GM19351 (cell line): ENCODE measurements at regions not wholly inside any gene's neighbourhood (a gene's known extent, or its start where the extent isn't known, plus 50 kb on each side); places are given as distances from the start of the nearest gene placed in this dataset.
"Not testable (repeated sequence)": the region's sequence is repeated elsewhere in the genome, so short reads cannot be mapped to it uniquely, and the experiment has no call there.

ENCODE experiments used
- ATAC-seq: cut with Tn5 transposase; IDR thresholded peaks from one replicate; pipeline ENCODE4 v1.9.1; 2021; ENCODE audit warnings: mild to moderate bottlenecking, moderate library complexity; ENCODE audit not compliant: unreplicated experiment

DNA sequence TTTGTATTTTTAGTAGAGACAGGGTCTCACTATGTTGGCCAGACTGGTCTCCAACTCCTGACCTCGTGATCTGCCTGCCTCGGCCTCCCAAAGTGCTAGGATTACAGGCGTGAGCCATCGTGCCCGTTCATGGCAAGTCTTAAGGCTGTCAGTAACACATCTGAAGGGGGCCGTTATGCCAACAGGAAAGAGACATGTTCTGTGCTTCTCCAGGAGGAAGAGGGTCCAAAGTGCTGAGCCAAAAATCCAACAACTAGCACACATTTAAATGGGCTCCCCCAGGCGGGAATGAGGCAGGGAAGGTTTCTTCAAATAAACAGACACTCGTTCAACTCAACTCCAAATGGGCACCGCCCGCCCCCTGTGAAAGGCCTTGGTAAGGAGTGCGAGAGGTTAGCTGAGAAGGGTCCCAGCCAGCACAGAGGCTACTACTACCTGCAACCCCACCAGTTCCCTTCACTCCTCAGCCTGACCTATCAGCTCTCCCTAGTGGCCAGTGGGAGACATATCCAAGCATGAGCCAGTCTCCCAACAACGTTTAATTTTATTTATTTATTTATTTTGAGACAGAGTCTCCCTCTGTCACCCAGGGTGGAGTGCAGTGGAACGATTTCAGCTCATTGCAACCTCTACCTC lies 84.1 kb upstream of the DMRT1 start:
- ATAC-seq: no peak

DNA sequence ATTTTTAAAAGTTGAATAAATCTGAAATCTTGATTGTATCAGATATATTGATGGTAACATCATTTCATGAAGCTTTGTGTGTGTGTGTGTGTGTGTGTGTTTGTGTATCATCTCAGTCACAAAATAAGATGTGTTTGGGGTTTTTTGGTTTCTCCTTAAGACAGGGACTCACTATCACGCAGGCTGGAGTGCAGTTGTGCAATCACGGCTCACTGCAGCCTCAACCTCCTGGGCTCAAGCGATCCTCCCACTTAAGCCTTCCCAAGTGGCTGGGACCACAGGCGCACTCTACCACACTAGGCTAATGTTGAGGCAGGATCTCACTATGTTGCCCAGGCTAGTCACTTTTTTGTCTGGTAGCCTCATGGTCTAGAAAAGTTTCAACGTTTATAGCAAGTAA lies 83.4 kb upstream of the DMRT1 start:
- no peak for ATAC-seq

- ATAC-seq: no peak
Measured at GRCh38 chr9:759541-759940, 82.0 kb upstream of the DMRT1 start.

DNA sequence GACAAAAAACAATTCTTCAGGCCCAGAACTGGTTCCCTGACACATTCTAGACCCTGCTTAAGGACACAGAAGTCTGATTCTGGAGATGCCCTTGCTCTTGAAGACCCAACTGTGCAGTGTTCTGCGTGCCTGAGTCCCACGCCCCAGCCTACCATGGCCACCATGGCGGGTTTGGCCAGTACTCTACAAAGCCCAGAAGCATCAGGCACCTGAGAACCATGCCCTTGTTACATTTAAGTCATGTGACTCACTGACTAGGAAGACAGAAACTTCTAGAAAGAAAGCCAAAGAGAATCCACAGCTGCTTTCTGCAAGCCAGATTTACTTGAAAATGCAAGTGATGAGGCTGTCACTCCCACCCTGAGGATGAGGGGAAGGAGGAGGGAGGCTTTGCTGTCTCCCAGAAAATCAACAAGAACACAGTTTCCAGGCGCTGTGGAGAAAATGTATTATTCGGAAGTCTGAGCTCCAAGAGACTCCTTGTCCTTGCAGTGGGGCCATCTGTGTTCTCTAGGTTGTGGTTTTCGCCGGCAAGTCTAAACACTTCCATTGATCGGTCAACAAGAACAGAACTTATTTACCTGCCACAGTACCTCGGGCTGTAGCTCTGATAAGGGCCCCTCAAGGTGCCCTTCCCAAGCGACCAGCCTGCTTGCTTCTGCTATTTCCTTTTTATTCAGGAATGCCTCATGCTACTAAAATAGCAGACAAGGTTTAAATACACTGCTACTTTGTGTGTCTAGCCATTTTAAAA lies 81.3 kb upstream of the DMRT1 start:
- ATAC-seq: no peak

DNA sequence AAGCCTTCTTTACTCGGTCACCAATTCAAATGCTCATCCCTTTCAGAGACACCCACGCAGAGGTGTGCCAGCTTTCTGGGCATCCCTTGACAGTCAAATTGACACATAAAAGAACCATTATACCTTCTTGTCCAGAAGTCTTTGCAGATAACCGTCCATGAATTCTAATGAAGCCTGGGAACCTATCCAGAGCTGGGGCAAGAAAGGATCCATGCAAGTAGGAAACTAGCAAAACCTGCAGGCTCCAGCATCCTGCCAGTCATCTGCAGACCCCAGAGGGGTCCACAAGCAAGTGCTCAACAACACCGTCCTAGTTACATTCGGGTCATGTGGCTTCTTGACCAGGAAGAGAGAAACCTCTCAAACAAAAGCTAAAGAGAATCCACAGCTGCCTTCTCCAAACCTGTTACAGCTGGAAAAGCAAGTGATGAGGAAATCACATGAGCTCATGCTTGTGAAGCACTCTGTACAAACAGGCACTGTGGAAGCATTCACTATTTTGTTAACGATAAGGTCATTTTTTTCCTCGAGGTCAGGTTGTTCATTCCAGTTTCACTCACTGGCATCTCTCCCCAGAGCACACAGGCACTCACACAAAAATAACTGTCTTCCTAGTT lies 80.2 kb upstream of the DMRT1 start:
- no peak for ATAC-seq

DNA sequence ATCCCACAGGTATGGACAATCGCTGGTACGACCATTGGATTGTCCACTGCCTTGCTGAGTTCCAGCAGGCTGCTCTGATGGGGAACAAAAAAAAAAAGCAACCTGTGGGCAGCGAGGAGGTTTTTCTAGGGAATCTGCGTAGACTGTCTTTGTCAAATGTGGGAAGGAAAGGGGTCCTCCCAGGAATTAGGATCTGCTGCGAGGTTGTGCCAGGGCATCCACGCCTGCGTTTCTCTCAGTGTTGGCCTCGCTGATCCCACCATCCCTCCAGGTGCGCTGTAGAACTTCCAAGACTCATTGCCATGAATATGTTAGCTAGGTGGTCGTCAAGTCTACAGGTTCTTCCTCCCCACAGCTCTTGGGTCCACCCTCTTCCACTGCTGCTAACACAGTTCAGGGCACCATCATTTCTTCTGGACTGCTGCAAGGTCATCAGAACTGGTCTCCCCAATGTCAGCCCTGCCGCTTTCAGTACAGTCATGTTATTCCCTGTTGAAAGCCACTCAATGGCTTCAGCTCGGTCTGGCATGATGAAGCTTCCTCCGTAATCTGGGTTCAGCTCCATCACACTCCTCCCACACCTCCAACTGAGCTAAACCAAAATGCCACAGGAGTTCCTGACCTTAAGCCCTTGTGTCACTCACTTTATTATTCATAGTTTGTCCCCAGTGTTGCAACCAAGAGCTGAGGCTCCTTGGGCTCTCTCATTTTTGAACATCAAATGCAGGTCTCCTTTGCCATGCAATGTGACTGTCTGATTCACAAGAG lies 79.5 kb upstream of the DMRT1 start:
- no peak for ATAC-seq

DNA sequence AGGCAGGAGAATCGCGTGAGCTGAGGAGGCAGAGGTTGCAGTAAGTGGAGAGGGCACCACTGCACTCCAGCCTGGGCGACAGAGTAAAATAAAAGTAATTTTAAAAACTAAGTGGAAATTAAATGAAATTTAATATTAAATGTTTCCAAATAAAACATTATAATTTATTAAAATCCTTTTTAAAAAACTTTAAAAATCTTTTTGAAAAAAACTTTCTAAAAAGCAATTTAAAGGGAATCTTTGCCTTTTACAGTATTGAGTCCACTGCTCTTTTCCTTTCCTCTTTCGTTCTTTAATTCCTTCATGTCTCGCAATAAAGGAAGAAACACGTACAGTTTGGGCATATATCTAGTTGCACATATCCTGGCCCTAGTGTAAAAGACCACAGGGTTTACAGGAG lies 77.8 kb upstream of the DMRT1 start:
- no peak for ATAC-seq

DNA sequence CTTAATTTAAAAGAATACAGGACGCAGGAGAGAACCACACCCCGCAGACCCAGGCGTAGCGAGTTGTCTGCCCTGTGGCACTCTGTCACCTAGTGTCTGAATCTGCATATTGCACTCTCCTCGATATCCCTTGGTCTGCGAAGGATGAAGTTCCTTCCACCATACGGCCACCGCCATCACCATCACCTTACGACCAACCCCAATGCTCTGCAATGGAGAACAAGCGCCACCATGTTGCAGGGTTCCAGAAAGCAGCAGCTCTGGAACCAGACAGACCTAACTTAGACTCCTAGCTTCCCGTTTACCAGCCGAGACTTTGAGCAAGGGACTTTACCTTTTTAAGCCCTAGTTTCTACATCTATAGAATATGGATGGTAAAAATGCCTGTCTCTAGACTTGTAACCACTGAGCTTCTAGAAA lies 77.4 kb upstream of the DMRT1 start:
- peak; percentile 99 for ATAC-seq

GRCh38 chr9:764986-765385 lies 76.5 kb upstream of the DMRT1 start:
- ATAC-seq: no peak

DNA sequence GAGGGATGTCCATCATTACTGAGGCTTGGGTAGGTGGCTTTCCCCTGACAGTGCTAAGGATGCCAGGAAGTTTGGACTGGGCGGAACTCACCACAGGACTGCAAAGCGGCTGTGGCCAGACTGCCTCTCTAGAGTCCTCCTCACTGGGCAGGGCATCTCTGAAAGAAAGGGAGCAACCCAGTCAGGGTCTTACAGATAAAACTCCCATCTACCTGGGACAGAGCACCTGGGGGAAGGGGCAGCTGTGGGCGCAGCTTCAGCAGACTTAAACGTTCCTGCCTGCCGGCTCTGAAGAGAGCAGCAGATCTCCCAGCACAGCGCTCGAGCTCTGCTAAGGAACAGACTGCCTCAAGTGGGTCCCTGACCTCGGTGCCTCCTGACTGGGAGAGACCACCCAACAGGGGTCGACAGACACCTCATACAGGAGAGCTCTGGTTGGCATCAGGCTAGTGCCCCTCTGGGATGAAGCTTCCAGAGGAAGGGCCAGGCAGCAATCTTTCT lies 74.4 kb upstream of the DMRT1 start:
- ATAC-seq: not testable (repeated sequence)

- no peak for ATAC-seq
Measured at GRCh38 chr9:776086-776485, 65.4 kb upstream of the DMRT1 start.

- no peak for ATAC-seq
Measured at GRCh38 chr9:777978-778377, 63.5 kb upstream of the DMRT1 start.

GRCh38 chr9:784202-784601 lies 57.3 kb upstream of the DMRT1 start:
- ATAC-seq: no peak

DNA sequence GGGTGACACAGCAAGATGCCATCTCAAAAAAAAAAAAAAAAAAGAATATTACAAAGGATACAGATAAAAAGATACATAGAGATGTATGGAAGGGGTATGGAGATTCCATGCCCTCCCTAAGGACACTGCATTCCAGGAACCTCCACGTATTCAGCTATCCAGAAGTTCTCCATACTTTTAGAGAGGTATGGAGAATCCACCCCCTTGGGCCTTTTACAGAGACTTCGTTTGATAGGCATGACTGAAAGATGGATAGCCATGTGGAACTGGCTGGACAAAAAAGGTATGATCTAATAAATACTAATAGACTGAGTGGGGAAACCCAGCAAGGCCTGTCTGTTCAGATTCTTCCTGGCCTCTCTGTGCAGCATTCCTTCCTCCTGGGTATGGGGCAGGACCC lies 56.6 kb upstream of the DMRT1 start:
- ATAC-seq: no peak

DNA sequence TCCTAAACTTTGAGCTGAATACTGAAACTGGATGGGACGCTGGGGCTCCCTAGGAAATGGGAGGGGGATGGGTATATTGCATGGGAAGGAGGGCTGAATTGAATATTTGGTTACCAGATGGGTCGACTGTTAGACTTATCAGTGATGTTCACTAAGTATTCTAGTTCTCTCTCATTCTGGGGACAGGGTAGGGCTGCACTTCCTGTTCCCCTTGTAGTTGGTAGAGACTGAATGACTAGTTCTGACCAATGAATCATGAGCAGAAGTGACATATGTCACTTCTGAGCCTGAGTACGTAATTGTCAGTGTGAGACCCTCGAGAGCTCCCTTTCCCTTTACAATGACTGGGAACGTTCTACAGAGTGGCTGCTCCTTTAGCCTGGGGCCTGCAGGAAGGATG lies 55.5 kb upstream of the DMRT1 start:
- ATAC-seq: no peak

GRCh38 chr9:786405-786804 lies 55.1 kb upstream of the DMRT1 start:
- ATAC-seq: no peak

GRCh38 chr9:788777-789176 lies 52.7 kb upstream of the DMRT1 start:
- no peak for ATAC-seq
